ENCODE measurements at regions not wholly inside any gene's neighbourhood (a gene's known extent, or its start where the extent isn't known, plus 50 kb on each side); places are given as distances from the start of the nearest gene placed in this dataset.

GRCh38 chr10:8766899-8767298 is 712.4 kb downstream of the GATA3 start:
- DNase-seq (ENCODE audit: low read depth): no peak
- no peak for TF ChIP-seq CTCF (IDR thresholded peaks at IDR 0.05; ENCODE audit: low read length, missing control alignments)
- H3K4me3 ChIP-seq (replicated peaks; ENCODE audit: low read depth, low read length): no peak overlapping the region

GRCh38 chr10:8767591-8767990 is 713.1 kb downstream of the GATA3 start:
- no peak overlapping the region for H3K4me3 ChIP-seq (replicated peaks; ENCODE audit: low read depth, low read length)
- no peak for TF ChIP-seq CTCF (IDR thresholded peaks at IDR 0.05; ENCODE audit: low read length, missing control alignments)
- DNase-seq (ENCODE audit: low read depth): no peak

GRCh38 chr10:8768341-8768740 is 713.9 kb downstream of the GATA3 start:
- no peak for TF ChIP-seq CTCF (IDR thresholded peaks at IDR 0.05; ENCODE audit: low read length, missing control alignments)
- DNase-seq (ENCODE audit: low read depth): no peak

GRCh38 chr10:8768852-8769251 is 714.4 kb downstream of the GATA3 start:
- no peak overlapping the region for H3K4me3 ChIP-seq (replicated peaks; ENCODE audit: low read depth, low read length)
- DNase-seq (ENCODE audit: low read depth): no peak

More at GRCh38 chr10:8768341-8768740, 713.9 kb downstream of the GATA3 start:
- H3K4me3 ChIP-seq (replicated peaks; ENCODE audit: low read depth, low read length): no peak overlapping the region

GRCh38 chr10:8776926-8777622 is 722.6 kb downstream of the GATA3 start:
- no peak for TF ChIP-seq CTCF (IDR thresholded peaks at IDR 0.05; ENCODE audit: low read length, missing control alignments)
- no peak for DNase-seq (ENCODE audit: low read depth)
- H3K4me3 ChIP-seq (replicated peaks; ENCODE audit: low read depth, low read length): no peak overlapping the region

More at GRCh38 chr10:8768852-8769251, 714.4 kb downstream of the GATA3 start:
- TF ChIP-seq CTCF (IDR thresholded peaks at IDR 0.05; ENCODE audit: low read length, missing control alignments): no peak

- TF ChIP-seq CTCF (IDR thresholded peaks at IDR 0.05; ENCODE audit: low read length, missing control alignments): no peak
- H3K4me3 ChIP-seq (replicated peaks; ENCODE audit: low read depth, low read length): no peak overlapping the region
- no peak for DNase-seq (ENCODE audit: low read depth)
These were observed 724.2 kb downstream of the GATA3 start for GRCh38 chr10:8778713-8779112.

GRCh38 chr10:8787649-8788048 is 733.2 kb downstream of the GATA3 start:
- H3K4me3 ChIP-seq (replicated peaks; ENCODE audit: low read depth, low read length): no peak overlapping the region
- no peak for TF ChIP-seq CTCF (IDR thresholded peaks at IDR 0.05; ENCODE audit: low read length, missing control alignments)
- no peak for DNase-seq (ENCODE audit: low read depth)
